ENCODE measurements at regions not wholly inside any gene's neighbourhood (a gene's known extent, or its start where the extent isn't known, plus 50 kb on each side); places are given as distances from the start of the nearest gene placed in this dataset.
"Not testable (repeated sequence)": the region's sequence is repeated elsewhere in the genome, so short reads cannot be mapped to it uniquely, and the experiment has no call there.

DNA sequence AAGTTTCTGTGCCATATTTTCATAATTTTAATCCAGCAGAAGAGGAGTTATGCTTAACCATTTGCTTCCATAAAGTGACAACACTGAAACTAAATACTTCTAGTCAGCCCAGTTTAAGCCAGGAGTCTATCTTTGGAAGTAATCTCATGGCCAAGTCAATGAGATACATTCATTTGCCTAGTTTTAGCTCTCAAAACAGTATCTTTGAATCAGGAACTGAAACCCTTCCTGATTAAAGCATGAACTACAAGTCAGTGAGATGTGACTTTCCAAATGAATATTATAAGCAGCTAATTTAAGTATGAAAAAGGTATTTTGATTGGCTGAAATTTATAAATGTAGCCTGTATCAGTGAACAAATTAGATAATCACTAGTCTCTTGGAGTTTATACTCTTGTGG lies 491.5 kb downstream of the SLC6A15 start:
- H3K4me3 ChIP-seq = no peak overlapping the region
- H3K27ac ChIP-seq = no peak overlapping the region

DNA sequence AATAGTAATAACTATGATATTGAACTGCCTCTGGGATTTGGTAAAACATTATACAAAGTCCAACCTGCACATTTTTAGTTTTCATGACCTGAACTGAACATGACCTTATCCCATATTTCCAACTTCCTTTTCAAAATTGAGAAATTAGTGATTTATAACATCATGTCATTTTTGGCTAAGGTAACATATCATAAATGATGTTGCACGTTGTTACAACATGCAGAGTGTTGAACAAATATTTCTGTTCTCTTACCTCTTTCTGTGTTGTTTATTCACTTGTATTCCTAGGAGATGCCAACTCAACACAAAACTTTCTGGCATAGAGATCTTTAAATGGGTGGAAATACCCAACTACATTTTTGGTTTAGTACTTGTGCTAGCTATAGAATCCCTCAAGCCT lies 496.0 kb downstream of the SLC6A15 start:
- Histone ChIP-seq H3K4me3 (no peak overlapping the region), H3K27ac (no peak overlapping the region)

DNA sequence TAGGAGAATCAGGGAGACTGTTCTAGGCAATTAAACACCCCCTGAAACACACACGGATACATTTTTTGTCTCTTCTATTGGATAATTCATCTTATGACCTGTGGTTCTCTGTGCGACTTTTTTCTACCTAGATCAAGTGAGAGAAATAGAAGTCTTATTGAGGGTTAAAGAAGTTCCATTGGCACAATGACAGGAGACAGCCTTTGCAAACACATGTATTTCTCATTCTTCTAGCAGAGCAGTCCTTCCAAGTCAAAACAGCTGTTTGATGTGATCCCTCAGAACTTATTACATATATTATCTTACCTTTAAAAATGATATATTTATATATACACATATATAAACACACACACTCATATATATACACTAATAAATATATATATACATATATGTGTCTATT lies 496.7 kb downstream of the SLC6A15 start:
- Histone ChIP-seq H3K27ac (no peak overlapping the region), H3K4me3 (no peak overlapping the region)

DNA sequence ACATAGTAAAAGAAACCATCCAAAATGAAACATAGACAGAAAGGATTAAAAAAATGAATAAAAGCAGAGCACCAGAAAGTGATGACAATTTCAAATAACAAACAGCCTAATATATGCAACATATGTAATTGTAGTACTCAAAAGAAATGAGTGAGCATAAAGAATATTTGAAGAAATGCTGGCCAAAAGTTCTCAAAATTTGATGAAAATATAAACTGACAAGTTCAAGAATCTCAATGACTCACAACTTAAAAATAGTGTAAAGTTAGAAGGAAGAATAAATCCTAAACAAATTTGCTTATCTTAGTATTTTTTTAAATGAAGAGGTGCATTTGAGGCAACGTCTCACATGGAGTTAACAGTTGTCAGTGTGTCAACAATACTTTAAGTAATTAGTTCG lies 498.9 kb downstream of the SLC6A15 start:
- no peak overlapping the region for H3K4me3 ChIP-seq
- H3K27ac ChIP-seq = no peak overlapping the region

DNA sequence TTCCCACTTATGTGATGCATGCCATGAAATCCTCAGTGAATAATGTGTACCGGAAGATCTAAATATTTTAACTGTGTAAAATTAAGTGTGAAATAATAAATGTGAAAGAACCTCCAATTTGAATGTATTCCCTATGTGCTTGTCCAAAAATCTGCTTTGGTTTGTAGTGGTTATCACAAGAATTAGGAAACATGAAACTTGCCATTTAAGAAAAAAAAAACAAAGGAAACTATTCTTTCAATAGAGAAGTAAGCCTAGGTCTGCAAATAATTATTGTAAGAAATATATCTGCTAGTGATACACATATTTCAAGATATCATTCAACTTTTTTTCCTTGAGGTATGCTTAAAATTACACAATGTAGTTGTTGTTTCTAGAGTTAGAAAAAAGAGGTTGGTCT lies 500.4 kb downstream of the SLC6A15 start:
- Histone ChIP-seq H3K27ac (no peak overlapping the region), H3K4me3 (no peak overlapping the region)

DNA sequence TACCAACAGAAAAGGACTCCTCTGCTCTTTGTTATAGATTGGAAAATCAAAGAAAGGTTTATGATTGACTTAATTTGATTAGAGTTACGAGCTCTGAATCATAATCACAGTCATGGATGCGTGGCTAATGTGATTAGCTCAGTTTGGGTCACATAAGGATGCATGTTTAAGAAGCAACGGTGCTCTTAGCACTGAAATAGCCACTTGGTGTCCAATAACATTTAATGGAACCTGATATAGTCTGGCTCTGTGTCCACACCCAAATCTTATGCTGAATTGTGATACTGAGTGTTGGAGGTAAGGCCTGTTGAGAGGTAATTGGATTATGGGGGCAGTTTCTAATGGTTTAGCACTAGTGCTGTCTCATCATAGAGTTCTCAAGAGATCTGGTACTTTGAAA lies 501.6 kb downstream of the SLC6A15 start:
- no peak overlapping the region for H3K4me3 ChIP-seq
- H3K27ac ChIP-seq = no peak overlapping the region

DNA sequence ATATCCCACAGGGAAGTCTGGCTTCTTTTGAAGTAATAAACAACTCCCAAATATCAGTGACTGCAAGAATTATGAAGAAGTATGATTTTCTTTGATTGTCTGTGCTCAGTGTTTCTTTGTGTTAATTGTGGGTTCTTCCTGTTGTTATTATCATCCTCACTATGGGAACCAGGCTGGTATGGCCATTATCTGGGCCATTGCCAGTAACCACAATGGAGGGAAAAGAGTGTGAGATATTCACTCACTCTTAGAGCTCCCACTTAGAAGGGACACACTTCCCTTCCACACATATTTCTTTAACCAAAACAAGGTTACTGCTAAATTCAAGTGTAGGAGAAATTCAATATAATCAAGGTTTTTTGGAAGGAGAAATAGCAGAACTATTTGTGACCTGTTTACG lies 503.7 kb downstream of the SLC6A15 start:
- no peak overlapping the region for H3K27ac ChIP-seq
- no peak overlapping the region for H3K4me3 ChIP-seq

DNA sequence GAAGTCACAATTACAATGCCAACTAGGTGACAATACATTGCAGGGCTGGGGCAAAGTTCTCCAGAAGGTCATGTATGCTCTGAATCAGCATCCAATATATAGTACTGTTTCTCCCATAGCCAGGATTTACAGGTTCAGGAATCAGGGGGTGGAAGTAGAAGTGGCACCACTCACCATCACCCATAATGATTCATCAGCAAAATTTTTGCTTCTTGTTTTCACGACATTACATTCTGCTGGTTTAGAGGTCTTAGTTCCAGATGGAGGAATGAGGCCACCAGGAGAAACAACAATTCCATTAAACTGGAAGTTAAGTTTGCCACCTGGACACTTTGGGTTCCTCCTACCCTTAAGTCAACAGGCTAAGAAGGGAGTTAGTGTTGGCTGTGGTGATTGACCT lies 505.9 kb downstream of the SLC6A15 start:
- H3K27ac ChIP-seq, H3K4me3 ChIP-seq: not testable (repeated sequence)

DNA sequence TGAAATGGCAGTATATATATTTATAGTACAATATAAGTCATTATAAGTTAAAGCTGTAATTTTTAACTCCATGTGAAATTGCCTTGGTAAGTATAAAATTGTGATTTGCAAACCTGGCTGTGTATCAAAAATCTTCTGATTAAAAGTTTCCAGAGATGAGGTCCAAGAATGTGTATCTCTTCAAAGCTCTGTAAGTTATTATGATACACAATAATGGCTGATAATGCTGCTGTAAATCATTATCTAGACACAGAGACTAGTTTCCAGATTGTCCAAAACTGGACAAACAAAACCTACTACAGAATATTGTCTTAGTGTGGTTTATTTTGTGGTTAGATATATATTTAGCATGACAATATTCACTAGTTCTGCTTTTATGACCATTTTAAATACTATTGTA lies 514.8 kb downstream of the SLC6A15 start:
- H3K4me3 ChIP-seq = no peak overlapping the region
- no peak overlapping the region for H3K27ac ChIP-seq

DNA sequence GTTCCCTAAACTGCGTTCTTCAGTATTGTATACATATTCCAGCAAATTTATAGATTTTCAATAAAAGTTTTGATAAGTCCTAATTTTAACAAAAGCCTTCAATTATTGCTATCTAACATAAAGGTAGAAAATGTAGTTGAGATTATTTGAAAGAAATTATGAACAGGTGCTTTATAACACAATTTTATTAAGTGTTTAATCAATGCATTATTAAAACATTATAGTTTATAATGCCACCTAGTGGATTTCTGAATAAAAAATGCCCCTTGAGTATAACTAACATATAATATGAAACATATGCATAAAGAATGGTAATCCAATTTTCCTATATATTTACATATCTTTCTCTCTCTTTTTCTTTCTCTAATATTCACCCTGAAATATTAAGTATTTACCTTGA lies 515.3 kb downstream of the SLC6A15 start:
- no peak overlapping the region for H3K27ac ChIP-seq
- no peak overlapping the region for H3K4me3 ChIP-seq

DNA sequence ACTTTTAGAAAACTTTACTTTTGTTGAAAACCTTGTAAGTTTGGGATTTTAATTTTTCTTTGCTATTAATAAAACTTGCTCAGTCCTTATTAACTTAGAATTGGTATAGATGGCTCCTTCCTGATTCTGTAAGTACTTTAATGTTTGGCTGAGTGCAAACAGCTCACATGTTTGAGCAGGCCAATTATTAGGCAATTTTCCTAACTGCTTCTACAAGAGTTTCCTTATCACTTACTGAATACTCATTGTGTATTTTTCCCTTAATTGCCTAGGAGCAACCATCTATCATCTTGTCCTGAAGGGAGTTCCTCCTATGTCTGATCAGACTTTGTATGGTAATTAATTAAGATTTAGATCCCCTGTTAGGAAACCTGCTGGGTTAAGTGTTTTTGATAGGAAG lies 521.4 kb downstream of the SLC6A15 start:
- not testable (repeated sequence) for H3K4me3 ChIP-seq, H3K27ac ChIP-seq

DNA sequence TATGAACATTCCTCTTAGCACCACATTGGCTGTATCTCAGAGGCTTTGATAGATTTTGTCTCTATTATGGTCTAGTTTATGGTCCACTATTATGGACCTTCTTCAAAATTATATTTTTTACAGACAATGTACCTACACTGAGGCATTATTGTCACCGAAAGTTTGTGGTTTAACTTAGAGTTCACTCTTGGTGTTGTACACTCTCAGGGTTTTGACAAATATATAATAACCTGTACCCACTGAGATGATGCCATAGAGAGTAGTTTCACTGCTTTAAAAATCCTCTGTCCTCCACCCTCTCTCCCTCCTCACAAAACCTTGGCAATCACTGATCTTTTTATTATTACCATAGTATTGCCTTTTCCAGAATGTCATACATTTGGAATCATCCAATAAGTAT lies 528.2 kb downstream of the SLC6A15 start:
- no peak overlapping the region for H3K27ac ChIP-seq
- H3K4me3 ChIP-seq = no peak overlapping the region

DNA sequence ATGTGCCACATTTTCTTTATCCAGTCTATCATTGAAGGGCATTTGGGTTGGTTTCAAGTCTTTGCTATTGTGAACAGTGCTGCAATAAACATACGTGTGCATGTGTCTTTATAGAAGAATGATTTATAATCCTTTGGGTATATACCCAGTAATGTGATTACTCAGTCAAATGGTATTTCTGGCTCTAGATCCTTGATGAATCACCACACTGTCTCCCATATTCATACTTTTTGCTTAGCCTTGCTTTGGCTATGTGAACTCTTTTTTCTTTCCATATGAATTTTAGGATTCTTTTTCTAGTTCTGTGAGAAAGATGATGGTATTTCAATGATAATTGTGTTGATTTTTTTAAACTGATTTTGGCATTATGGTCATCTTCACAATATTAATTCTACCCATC lies 530.1 kb downstream of the SLC6A15 start:
- H3K4me3 ChIP-seq, H3K27ac ChIP-seq: not testable (repeated sequence)

DNA sequence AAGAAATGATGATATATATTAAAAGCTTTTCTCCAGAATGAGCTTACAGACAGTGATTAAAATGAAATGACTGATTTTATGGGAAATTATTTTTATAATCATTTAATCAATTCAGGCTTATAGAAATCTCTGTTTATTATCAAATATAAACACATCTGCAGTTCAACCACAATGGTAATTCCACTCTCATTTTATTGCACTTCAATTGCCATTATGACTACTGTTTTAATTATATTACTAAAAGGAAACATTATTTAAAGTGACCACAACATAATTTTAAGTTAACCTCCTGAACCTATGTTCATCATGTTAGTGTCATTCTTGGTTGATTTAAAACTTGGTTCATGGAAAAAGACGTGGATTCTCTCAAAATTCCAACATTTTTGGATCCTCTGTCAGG lies 536.3 kb downstream of the SLC6A15 start:
- no peak overlapping the region for H3K4me3 ChIP-seq
- H3K27ac ChIP-seq = no peak overlapping the region

DNA sequence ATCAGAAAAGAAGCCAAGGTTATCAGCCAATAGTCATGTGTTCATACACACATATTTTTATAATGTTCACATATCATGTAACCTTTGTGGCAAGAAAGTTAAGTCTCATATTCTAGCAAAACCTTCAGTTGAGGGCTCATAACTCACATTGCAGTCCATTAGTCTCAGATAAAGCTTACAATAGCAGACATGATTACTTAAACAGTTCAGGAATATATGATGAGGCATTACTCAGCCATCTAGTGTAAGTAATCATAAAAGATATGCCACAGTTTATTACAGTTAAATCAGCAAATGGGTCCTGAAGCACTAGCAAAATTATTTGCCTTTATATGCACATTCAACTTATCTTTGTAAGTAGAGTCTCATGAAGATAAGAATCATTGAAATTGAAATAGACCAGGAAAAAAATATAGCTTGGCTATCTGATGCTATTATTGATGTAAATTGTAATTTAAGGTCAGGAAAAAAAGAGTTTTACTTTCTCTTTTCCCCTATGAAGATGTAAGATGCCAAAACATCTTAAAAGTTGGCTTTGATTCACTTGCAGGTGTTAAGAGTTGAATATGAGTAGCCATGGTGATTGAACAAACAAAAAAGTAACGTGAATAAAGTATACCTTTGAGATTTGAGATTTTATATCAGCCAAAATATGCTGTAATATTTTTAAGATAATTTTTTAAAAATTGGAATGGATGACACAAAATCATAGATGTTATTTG lies 537.0 kb downstream of the SLC6A15 start:
- no peak overlapping the region for H3K27ac ChIP-seq

DNA sequence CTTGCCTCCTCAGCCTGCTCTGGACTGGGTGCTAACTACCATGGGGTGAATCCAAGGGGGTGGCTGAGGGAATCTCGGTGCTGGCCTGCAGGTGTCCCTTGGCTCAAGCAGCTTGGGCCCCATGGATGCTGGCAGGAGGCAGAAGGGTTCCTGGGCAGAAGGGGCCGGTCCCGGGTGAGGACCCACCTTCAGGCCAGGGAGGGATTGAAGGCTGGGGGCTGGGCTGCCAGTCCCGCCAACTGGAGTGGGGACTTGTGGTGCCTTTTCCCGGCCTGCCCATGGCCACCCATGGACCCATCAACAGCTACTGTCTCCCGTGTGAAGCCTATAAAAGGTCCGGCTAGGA lies 550.1 kb downstream of the SLC6A15 start:
- H3K27ac ChIP-seq = no peak overlapping the region
- no peak overlapping the region for H3K4me3 ChIP-seq

More for the DNA sequence above, 537.0 kb downstream of the SLC6A15 start:
- H3K4me3 ChIP-seq = no peak overlapping the region

DNA sequence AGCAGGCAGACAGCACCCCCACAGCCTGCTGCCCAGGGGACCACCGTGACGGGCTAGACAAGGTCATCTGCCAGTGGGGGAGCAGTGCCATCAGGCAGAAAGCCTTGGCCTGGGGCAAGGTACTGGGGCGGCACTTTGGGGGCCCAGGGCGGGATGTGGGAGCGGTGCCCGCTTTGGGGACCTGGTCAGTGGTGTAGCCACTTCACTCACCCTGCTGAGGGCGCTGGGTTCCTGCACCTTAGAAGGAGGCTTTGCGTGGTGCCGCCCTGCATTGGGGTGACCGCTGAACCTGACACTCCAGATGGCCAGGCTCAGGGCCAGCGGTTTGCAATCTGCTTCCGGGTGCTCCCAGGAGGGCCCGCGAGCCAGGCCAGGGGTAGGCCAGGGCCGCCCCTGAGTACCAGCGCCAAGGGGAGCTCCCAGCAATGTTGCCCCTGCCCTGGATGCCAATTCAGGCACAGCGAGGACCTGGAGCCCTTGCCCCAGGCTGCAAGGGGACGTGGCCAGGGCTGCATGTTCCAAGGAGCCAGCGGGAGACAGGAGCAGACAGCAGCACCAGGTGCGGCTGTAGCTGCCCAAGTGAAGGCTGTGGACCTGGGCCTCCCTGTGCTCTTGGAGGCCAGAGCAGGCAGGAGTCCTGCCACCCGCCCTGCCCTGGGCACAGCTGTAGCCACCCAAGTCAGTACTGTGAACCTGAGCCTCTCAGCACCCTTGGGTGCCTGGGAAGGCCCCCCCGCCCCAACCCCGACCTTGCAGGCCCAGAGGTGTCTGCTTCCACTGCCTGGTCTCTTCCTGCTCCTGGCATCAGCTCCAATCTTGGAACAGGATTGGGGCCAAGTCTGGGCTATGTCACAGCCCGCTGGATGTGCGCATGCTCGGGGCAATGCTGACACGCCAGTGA lies 550.7 kb downstream of the SLC6A15 start:
- no peak overlapping the region for H3K27ac ChIP-seq
- H3K4me3 ChIP-seq = no peak overlapping the region

DNA sequence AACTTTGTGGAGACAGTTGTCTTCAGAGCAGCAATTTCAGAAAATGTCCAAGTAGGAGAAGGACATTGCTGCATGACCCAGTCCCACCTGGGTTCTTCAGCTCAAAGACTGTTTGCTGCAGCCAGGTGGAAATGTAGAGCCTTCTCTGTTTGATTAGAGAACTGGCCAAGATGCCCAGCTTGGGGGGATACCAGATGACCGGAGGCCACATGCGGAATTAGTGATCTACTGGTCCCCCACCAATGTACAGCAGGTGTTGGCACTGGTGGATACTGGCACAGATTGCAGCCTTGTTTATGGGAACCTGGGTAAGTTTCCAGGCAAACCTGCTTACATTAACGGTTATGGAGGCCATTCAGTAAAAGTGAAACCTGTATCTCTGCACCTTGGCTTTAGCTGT lies 555.3 kb downstream of the SLC6A15 start:
- Histone ChIP-seq H3K4me3 (no peak overlapping the region), H3K27ac (no peak overlapping the region)

DNA sequence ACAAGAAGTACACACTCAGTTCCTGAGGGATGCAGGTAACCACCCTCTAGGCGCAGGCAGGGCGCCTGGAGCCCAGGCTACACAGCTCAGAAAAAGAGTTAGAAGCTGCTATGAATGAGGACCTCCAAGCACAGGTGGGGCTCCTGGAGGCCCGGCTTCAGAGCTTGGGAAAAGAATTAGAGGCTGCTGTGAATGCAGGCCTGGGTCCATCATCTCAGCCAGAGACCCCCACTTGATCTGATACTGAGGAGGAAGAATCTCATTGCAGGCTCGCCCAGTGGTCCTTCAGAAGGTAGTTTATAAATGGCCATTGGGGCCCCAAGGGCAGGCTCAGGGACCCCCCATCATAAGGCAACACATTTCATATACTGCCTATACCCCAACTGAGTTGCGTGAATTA lies 556.4 kb downstream of the SLC6A15 start:
- H3K4me3 ChIP-seq = no peak overlapping the region
- H3K27ac ChIP-seq = no peak overlapping the region

DNA sequence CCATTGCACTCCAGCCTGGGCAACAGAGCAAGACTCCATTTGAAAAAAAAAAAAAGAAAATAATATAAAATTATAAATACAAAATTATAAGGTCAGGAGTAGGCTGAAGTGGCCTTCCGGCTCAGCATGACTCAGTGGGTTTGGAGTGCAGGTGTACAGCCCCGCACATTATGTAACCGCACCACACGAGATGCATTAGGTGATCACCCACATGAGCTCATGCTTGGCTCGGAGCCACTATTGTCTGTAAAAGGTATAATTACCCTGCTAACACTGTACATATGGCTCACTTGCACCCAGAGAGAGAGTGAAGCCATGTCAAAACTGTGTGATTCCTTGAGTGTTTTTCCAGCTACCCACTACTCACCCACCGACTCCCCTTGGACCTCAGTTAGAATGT lies 557.0 kb downstream of the SLC6A15 start:
- Histone ChIP-seq H3K27ac (no peak overlapping the region), H3K4me3 (no peak overlapping the region)

DNA sequence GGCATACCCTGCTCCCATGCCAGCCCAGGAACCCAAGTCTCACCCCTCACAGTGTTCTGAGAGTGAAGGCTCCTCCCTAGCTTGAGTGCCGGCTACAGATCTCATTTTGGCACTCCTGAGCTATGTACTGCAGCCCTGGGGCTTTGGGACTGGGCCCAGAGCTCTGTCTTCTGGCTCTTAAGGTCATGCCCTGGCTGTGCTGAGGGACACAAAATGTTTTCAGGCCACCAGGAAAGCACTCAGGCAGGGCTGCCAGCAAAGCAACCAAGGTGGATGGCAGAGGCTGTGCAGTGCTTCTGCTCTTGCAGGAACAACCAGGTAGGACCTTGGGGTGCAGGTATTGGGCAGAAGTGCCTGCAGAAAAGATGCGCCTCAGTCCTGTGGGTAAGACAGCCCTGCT lies 564.0 kb downstream of the SLC6A15 start:
- no peak overlapping the region for H3K4me3 ChIP-seq
- H3K27ac ChIP-seq = no peak overlapping the region

Measured in skin epidermis (tissue), 12 donors.